Fibroblast of lung (primary cell): ENCODE measurements at regions not wholly inside any gene's neighbourhood (a gene's known extent, or its start where the extent isn't known, plus 50 kb on each side); places are given as distances from the start of the nearest gene placed in this dataset.

Source experiments
- DNase-seq, 2 donors: peaks; one replicate each; pipeline versions ENCODE4 v3.0.0 to v3.0.0-alpha.2; 2010; ENCODE audit warnings: low read depth in 2 of 2
- H2AFZ ChIP-seq: 2 replicates; pipeline ENCODE4 v1.5.1; 2012; ENCODE audit warnings: low read length, control low read depth, inconsistent platforms
- H3K27ac ChIP-seq: 2 replicates; pipeline ENCODE4 v1.5.1; 2011; ENCODE audit warnings: low read length, control low read depth; ENCODE audit not compliant: insufficient read depth
- H3K27me3 ChIP-seq: 2 replicates; pipeline ENCODE4 v1.5.1; 2011; ENCODE audit warnings: mild to moderate bottlenecking, low read length; ENCODE audit not compliant: control insufficient read depth, insufficient read depth
- H3K36me3 ChIP-seq: 2 replicates; pipeline ENCODE4 v1.5.1; 2011; ENCODE audit warnings: low read length; ENCODE audit not compliant: control insufficient read depth, insufficient read depth
- H3K4me1 ChIP-seq: 2 replicates; pipeline ENCODE4 v1.5.1; 2011; ENCODE audit warnings: low read length; ENCODE audit not compliant: control insufficient read depth, insufficient read depth; ENCODE audit errors: extremely low read depth
- H3K4me2 ChIP-seq: 2 replicates; pipeline ENCODE4 v1.5.1; 2011; ENCODE audit warnings: low read length, control low read depth; ENCODE audit not compliant: insufficient read depth; ENCODE audit errors: extremely low read depth
- H3K4me3 ChIP-seq, 4 experiments: fragments of 200-600 bp in 1 of 4; sonication (generic) in 1 of 4; replicated peaks in 1 of 4; 2 replicates each; pipeline ENCODE4 v1.5.1; 2011 to 2016; ENCODE audit warnings: low read length in 4 of 4, low read depth in 3 of 4, mild to moderate bottlenecking in 3 of 4, control low read depth in 2 of 4, inconsistent platforms in 1 of 4, mixed read lengths in 1 of 4; ENCODE audit not compliant: insufficient read depth in 1 of 4; ENCODE audit errors: control extremely low read depth in 1 of 4
- H3K79me2 ChIP-seq: 2 replicates; pipeline ENCODE4 v1.5.1; 2012; ENCODE audit warnings: mild to moderate bottlenecking, low read length, inconsistent platforms; ENCODE audit not compliant: control insufficient read depth, insufficient read depth
- H3K9ac ChIP-seq: 2 replicates; pipeline ENCODE4 v1.5.1; 2011; ENCODE audit warnings: mild to moderate bottlenecking, low read length, control low read depth; ENCODE audit not compliant: insufficient read depth
- H3K9me3 ChIP-seq: 2 replicates; pipeline ENCODE4 v1.5.1; 2012; ENCODE audit warnings: low read depth, low read length; ENCODE audit not compliant: control insufficient read depth, insufficient read depth
- H4K20me1 ChIP-seq: 2 replicates; pipeline ENCODE4 v1.5.1; 2011; ENCODE audit warnings: low read length; ENCODE audit not compliant: control insufficient read depth, insufficient read depth; ENCODE audit errors: extremely low read depth
- CTCF ChIP-seq, 2 donors: IDR thresholded peaks in 1 of 2; conservative IDR thresholded peaks in 1 of 2; 1 replicate in 1 of 2; 2 replicates in 1 of 2; pipeline ENCODE4 v1.5.1; 2011 to 2012; ENCODE audit warnings: low read length in 2 of 2, control low read depth in 1 of 2, inconsistent platforms in 1 of 2, low read depth in 1 of 2, mild to moderate bottlenecking in 1 of 2
- EZH2 ChIP-seq: IDR thresholded peaks from 2 replicates; pipeline ENCODE4 v1.5.1; 2012; ENCODE audit warnings: low read length, control low read depth, mild to moderate bottlenecking; ENCODE audit errors: missing control alignments

- Histone ChIP-seq H4K20me1 (no peaks in the 10 kb centered on the region), H2AFZ (no peak overlapping the region), H3K4me2 (no peak overlapping the region), H3K9me3 (no peaks in the 10 kb centered on the region), H3K4me3 (no peak overlapping the region), H3K4me1 (no peaks in the 10 kb centered on the region), H3K36me3 (no peaks in the 10 kb centered on the region), H3K27ac (no peak overlapping the region), H3K79me2 (no peaks in the 10 kb centered on the region), H3K27me3 (no peaks in the 10 kb centered on the region), H3K9ac (no peak overlapping the region)
- TF ChIP-seq CTCF (conservative IDR thresholded peaks at IDR 0.05 in 1 of 2, IDR thresholded peaks at IDR 0.05 in 1 of 2; ENCODE audit: low read depth in 1 of 2, low read length in 2 of 2) (no peak), EZH2 (no peak)
- DNase-seq: no peak
Observed at GRCh38 chr1:80767711-80768110, 1033.0 kb upstream of the ADGRL2 start.

GRCh38 chr1:80759354-80759753 is 1041.4 kb upstream of the ADGRL2 start:
- Histone ChIP-seq H3K4me3 (no peak overlapping the region), H3K9me3 (no peaks in the 10 kb centered on the region), H2AFZ (no peak overlapping the region), H3K27ac (no peak overlapping the region), H3K36me3 (no peaks in the 10 kb centered on the region), H3K27me3 (no peaks in the 10 kb centered on the region), H3K9ac (no peak overlapping the region), H3K4me2 (no peak overlapping the region), H3K79me2 (no peaks in the 10 kb centered on the region), H4K20me1 (no peaks in the 10 kb centered on the region), H3K4me1 (no peaks in the 10 kb centered on the region)
- no peak for DNase-seq
- TF ChIP-seq CTCF (conservative IDR thresholded peaks at IDR 0.05 in 1 of 2, IDR thresholded peaks at IDR 0.05 in 1 of 2; ENCODE audit: low read depth in 1 of 2, low read length in 2 of 2): no peak
- no peak for TF ChIP-seq EZH2

GRCh38 chr1:80755944-80756343 is 1044.8 kb upstream of the ADGRL2 start:
- Histone ChIP-seq H3K27me3 (no peaks in the 10 kb centered on the region), H3K9me3 (no peaks in the 10 kb centered on the region), H3K4me2 (no peak overlapping the region), H3K79me2 (no peaks in the 10 kb centered on the region), H3K4me3 (no peak overlapping the region), H4K20me1 (no peaks in the 10 kb centered on the region), H3K4me1 (no peaks in the 10 kb centered on the region), H3K27ac (no peak overlapping the region), H3K36me3 (no peaks in the 10 kb centered on the region), H2AFZ (no peak overlapping the region), H3K9ac (no peak overlapping the region)
- no peak for TF ChIP-seq CTCF (conservative IDR thresholded peaks at IDR 0.05 in 1 of 2, IDR thresholded peaks at IDR 0.05 in 1 of 2; ENCODE audit: low read depth in 1 of 2, low read length in 2 of 2)
- no peak for TF ChIP-seq EZH2
- no peak for DNase-seq
